NCI-H187 treated with DMSO at 0.1 percent for 48 hours (cell line): ENCODE measurements at regions not wholly inside any gene's neighbourhood (a gene's known extent, or its start where the extent isn't known, plus 50 kb on each side); places are given as distances from the start of the nearest gene placed in this dataset.

Source experiments
- DNase-seq: peaks from one replicate; lab custom pipeline; 2025; lab: John Stamatoyannopoulos, UW

GRCh38 chr5:152882621-152883020, 477.5 kb upstream of the NMUR2 start:
- DNase-seq: no peak

DNA sequence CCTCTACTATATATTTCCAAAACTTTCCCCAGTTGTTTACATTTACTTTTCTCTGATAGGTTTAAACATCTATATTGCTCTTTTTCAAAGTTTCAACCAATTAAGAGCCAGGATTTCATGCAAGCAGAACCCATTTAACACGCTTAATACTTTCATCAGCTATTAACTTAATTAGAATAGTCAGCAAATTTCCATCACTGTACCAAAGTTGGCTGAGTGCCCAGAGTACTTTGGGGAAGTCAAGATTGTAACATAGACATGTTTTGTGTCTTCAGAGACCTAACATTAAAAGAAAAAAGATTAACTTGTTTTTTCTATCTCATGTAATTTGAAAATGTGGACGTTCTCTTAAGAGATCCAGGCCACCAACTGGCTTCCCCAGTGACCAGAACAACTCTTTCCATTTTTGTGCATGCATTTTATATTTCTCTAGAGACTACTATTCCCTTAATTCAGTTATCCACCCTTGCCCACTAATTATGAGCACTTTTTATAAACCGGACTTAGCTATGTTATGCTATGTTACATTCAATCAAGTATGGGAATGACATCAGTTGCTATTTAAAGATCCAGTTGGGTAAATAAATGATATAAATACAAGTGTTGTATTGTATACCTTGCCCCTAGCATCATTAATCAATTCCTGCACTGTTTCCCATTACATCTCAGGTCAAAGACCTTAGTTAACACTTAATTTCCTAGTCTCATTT, 478.1 kb upstream of the NMUR2 start:
- DNase-seq: no peak

DNA sequence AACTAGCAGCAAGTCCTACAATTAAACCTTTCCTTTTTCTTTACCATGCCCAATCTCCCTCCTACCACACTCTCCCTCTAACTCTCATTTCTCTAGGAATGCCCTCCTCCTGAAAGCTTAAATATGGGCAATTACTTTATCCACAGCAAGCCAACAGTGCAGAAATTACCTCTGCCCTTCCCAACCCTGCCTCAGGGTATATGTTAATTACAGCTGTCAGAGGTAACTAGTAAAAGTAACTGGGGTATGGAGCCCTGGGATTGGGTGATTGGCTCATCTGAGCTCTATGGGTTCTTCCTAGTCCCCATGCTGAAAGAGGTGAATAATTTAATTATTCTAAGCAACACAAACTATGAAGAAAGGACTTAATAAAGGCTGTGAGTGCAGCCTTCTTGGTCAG, 478.9 kb upstream of the NMUR2 start:
- no peak for DNase-seq

GRCh38 chr5:152900332-152900731, 495.3 kb upstream of the NMUR2 start:
- DNase-seq: no peak

DNA sequence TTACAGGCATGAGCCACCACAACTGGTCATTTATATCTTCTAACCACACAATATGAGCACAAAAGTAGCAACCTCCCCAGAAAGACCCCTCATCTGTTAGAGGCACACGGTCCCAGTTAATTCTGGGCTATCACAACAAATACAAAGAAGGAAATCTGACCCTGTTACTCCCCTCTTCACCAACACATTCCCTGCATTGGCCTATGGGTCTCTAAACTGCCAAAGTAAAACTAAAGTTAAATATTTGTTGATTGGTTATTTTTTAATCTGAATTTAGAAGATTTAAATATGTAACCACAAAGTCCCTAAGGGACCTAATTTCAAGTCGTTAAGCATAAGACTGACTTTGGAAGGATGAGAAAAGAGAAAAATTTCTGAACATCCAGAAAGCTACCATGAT, 496.7 kb upstream of the NMUR2 start:
- DNase-seq: no peak

GRCh38 chr5:152905286-152905685, 500.2 kb upstream of the NMUR2 start:
- DNase-seq: no peak

DNA sequence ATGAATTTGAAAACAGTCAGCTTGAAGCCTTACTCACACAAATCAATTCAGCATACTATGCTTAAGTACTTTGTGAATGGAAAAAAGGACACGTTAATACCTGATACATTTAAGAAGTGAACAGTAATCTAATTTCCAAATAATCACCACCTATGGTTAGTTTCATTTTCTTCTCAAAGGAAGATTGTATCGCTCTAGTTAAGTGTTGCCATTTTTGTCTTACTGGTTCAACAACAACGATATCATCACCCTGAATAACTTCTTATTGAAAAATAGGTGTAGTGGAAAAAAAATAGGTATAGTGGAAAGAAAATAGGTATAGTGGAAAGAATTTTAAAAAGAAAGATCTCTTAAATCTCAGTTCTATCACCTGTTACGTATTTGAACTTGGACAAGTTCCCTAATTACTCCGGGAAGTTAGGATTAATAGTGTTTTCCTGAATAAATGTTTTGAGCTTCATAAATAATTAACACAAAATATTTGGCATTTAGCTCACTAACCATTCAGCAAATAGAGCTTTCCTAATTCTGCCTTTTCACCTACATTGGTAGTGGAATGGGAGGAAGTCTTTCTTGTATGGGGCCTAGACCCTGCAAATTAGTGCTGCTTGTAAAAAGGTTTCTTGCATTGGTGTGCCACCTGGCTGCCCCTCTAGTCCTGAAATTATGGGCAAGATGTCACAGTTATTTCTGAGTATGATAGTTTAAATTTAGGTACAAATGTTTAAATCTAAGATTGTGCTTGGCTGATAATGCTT, 502.6 kb upstream of the NMUR2 start:
- DNase-seq: no peak

GRCh38 chr5:152912924-152913323, 507.8 kb upstream of the NMUR2 start:
- no peak for DNase-seq

- DNase-seq: no peak
Observed at GRCh38 chr5:152932621-152933020, 527.5 kb upstream of the NMUR2 start.

DNA sequence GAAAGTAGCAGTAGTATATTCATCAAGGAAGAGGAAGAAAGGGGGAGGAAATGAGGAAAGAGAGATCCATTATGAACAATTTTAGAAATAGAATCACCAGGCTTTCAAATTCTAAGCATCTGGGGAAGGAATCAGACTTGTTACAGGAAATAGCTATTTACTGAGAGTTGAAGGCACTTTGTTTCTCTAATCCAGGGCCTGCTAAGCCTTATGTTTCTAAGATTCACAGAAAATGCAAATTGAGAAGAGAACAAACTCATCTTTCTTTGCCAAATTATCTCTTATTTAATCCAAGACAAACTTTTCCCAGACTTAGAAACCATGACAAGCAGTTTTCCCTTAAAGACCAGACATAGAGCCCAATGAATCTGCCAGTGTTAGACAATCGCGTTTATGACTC, 528.0 kb upstream of the NMUR2 start:
- no peak for DNase-seq

- DNase-seq: no peak
Observed at GRCh38 chr5:152938630-152939029, 533.6 kb upstream of the NMUR2 start.

GRCh38 chr5:152942633-152943336, 537.7 kb upstream of the NMUR2 start:
- no peak for DNase-seq

DNA sequence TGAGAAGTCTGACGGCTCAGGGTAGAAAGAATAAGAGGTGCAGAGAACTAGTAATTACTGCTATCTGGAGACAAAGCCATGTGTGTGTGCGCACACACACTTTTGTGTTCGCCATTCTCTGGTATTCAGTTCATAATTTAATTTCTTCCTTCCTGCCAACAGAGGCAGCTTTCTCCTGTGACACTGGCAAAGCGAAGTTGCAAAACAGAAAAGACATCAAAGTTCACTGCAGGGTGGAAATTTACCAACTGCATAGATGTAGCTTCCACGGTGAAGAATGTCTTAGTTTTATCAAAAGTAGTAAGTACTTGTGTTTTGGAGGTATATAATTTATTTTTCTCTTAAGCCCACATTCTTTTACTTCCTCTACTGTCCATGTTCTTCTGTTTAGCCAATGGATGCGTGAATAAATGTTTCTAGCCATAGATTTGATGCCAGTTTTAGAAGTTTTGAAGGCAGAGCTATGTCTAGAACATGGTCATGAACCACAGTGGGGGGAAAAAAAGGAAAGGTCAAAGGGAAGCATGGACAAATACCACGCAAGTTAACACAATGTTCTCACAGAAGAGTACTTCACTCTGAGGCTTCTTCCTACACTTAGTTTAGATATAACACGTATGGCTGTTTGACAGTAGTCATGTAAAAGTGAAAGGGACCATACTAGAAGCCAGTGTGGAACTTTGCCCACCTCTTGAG, 536.5 kb upstream of the GRIA1 start:
- DNase-seq: no peak

GRCh38 chr5:152956943-152957613, 533.4 kb upstream of the GRIA1 start:
- DNase-seq: no peak

- no peak for DNase-seq
Observed at GRCh38 chr5:152978141-152978835, 512.2 kb upstream of the GRIA1 start.

GRCh38 chr5:152987131-152987530, 503.3 kb upstream of the GRIA1 start:
- DNase-seq: no peak

DNA sequence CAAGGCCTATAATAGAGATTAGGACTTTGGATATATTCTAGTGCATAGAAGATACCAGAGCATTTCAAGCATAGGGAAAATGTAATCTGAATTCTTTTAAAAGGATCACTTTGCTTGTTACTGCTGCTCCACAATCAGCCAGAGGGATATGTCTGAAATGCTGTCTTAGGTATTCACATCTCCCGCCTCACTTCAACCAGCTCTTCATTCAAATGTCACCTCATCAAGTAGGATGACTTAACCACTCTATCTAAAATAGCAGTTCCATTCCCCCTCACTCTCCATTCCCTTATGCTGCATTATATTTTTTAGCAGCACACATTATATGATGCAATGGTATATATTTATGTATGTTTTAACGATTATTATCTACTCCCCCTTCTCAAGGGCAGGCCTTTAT, 500.3 kb upstream of the GRIA1 start:
- DNase-seq: no peak

- no peak for DNase-seq
Observed at GRCh38 chr5:152990649-152991048, 499.8 kb upstream of the GRIA1 start.

DNA sequence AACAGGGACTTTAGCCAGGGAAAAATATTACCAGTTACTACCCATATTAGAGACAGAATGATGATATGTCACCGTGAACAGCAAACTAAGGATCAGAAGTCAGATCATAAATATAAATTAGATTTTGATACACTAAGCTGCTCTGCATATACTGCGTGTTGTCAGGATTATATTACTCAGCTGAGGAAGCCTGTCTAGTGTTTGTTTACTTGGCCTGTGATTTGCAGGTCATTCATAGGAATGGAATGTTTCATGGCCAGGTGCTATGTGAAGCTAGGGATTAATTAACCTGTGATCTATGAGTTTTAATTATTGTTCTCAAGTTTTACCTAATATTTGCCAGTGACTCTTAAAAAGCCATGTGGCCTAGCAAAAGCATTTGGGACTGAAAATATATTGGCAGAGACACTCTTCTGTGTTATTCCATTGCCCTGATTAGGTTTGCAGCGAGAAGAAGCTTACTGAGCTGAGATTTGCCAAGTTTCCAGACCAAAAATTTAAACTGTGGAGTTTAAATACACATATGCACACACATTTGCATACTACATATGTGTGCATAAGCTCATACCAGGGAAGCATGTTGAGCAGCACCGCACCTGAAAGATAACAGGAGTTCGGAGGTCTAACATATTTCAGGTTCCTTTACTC, 496.3 kb upstream of the GRIA1 start:
- no peak for DNase-seq

- DNase-seq: no peak
Observed at GRCh38 chr5:152995214-152995725, 495.2 kb upstream of the GRIA1 start.

- no peak for DNase-seq
Observed at GRCh38 chr5:153005711-153006110, 484.8 kb upstream of the GRIA1 start.
